ENCODE measurements at regions not wholly inside any gene's neighbourhood (a gene's known extent, or its start where the extent isn't known, plus 50 kb on each side); places are given as distances from the start of the nearest gene placed in this dataset.

DNA sequence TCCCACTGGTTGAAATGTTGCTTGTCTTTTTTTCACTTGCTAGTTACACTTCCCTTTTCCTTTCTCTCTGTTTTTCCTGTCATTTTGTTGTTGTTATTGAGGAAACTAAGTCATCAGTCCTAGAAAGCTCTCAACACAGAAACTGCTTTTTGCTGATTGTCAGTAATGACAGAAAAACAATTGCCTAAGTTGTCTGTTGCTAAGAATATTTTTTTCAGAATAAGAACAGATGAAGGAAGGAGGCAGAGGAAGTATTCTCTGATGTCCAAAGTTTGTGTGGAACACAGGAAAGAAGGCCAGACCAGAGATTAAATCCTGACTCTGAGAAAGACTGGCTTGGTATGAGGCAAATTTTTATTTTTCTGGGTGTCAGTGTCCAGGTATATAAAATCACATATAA is 163.3 kb downstream of the CASP12 start:
- Mint-ChIP-seq H3K27ac (no peak overlapping the region), H3K36me3 (ENCODE audit: low read depth) (no peaks in the 10 kb centered on the region), H3K27me3 (no peaks in the 10 kb centered on the region), H3K4me3 (no peak overlapping the region), H3K4me1 (peaks cover 9% of the 10 kb centered on the region), H3K9me3 (ENCODE audit: low read depth) (no peaks in the 10 kb centered on the region)
- ChIA-PET CTCF (interaction anchor here (1.5 kb wide), 1 partner anchor 138 kb away, joined by 3 read pairs; no protein-coding TSS in a partner anchor), POLR2A (no interaction called here)
- DNase-seq, result no peak
- intact Hi-C loops (cut with DNase I, micrococcal nuclease), result no loop called here
- ATAC-seq, result no peak

DNA sequence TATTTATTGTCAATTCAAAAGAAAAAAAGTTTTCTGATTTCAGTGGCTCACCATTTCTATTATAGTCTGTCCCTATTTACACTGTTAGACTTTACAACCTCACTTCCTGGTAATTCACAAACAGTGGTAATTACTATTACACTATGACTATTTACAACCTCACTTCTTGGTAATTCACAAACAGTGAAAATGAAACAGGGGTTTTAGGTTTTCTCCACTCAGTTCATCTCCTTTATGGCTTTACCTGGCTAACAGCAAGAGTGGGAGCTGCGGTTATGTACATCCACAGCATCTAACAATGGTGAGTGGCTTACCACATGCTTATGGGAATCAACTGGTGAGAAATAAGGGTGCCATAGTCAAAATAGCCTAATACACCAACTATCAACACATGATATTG is 166.4 kb downstream of the CASP12 start:
- Mint-ChIP-seq H3K9me3 (ENCODE audit: low read depth) (peaks cover 1% of the 10 kb centered on the region), H3K4me1 (peaks cover 5% of the 10 kb centered on the region), H3K27ac (no peak overlapping the region), H3K27me3 (no peaks in the 10 kb centered on the region), H3K4me3 (no peak overlapping the region), H3K36me3 (ENCODE audit: low read depth) (no peaks in the 10 kb centered on the region)
- ATAC-seq (peak; percentile 58), DNase-seq (peak; percentile 7)
- intact Hi-C loops (cut with DNase I, micrococcal nuclease), result no loop called here
- ChIA-PET CTCF (no interaction called here), POLR2A (no interaction called here)

GRCh38 chr11:104728927-104729326 is 169.3 kb downstream of the CASP12 start:
- POLR2A ChIA-PET, result no interaction called here
- no peak overlapping the region for H3K4me3 Mint-ChIP-seq
- intact Hi-C loops (cut with DNase I, micrococcal nuclease), result no loop called here

GRCh38 chr11:104727768-104728167 is 170.5 kb downstream of the CASP12 start:
- ChIA-PET POLR2A (no interaction called here), CTCF (interaction anchor here (1.0 to 1.3 kb wide), 2 partner anchors 11 to 13 kb away, joined by 3 read pairs; no protein-coding TSS in a partner anchor)
- H3K4me3 Mint-ChIP-seq, result no peak overlapping the region
- H3K4me1 Mint-ChIP-seq, result peaks cover 7% of the 10 kb centered on the region
- H3K36me3 Mint-ChIP-seq (ENCODE audit: low read depth), result no peaks in the 10 kb centered on the region
- H3K9me3 Mint-ChIP-seq (ENCODE audit: low read depth), result peaks cover 8% of the 10 kb centered on the region
- H3K27ac Mint-ChIP-seq, result no peak overlapping the region
- intact Hi-C loops (cut with DNase I, micrococcal nuclease), result no loop called here
- ATAC-seq (no peak), DNase-seq (no peak)
- no peaks in the 10 kb centered on the region for H3K27me3 Mint-ChIP-seq

More at GRCh38 chr11:104728927-104729326, 169.3 kb downstream of the CASP12 start:
- peaks cover 7% of the 10 kb centered on the region for H3K4me1 Mint-ChIP-seq
- H3K9me3 Mint-ChIP-seq (ENCODE audit: low read depth), result peaks cover 1% of the 10 kb centered on the region
- H3K36me3 Mint-ChIP-seq (ENCODE audit: low read depth), result no peaks in the 10 kb centered on the region
- CTCF ChIA-PET, result interaction anchor here (1.2 to 1.3 kb wide), 2 partner anchors 15 to 42 kb away, joined by 3 read pairs; no protein-coding TSS in a partner anchor
- no peak overlapping the region for H3K27ac Mint-ChIP-seq
- no peaks in the 10 kb centered on the region for H3K27me3 Mint-ChIP-seq
- DNase-seq (no peak), ATAC-seq (no peak)

DNA sequence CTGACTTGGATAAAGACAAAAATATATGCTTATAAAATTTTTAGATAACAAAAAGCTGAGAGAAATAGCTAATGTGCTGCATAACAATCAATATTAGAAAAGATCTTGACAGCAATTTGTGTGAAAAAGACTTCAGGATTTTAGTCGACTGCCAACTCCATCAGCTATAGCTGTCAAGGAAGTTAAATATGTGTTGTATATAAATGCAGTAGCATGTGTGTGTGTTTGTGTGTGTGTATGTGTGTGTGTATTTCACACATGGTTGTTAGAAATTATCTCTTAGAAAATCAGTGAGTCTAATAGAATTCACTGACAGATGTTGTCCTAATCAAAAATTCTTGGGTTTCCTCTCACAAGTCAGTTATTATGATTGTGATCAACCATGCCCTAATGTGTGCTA is 171.2 kb downstream of the CASP12 start:
- DNase-seq, result no peak
- CTCF ChIA-PET, result interaction anchor here (0.8 to 0.9 kb wide), 2 partner anchors 19 to 45 kb away, joined by 3 read pairs; no protein-coding TSS in a partner anchor

GRCh38 chr11:104725796-104726408 is 172.4 kb downstream of the CASP12 start:
- peaks cover 2% of the 10 kb centered on the region for H3K4me1 Mint-ChIP-seq
- H3K27ac Mint-ChIP-seq, result no peak overlapping the region
- ChIA-PET CTCF (no interaction called here), POLR2A (no interaction called here)
- H3K9me3 Mint-ChIP-seq (ENCODE audit: low read depth), result peaks cover 8% of the 10 kb centered on the region
- ATAC-seq (no peak), DNase-seq (no peak)
- intact Hi-C loops (cut with DNase I, micrococcal nuclease), result no loop called here
- no peak overlapping the region for H3K4me3 Mint-ChIP-seq
- H3K27me3 Mint-ChIP-seq, result no peaks in the 10 kb centered on the region
- H3K36me3 Mint-ChIP-seq (ENCODE audit: low read depth), result no peaks in the 10 kb centered on the region

More for the DNA sequence above, 171.2 kb downstream of the CASP12 start:
- Mint-ChIP-seq H3K27ac (no peak overlapping the region), H3K9me3 (ENCODE audit: low read depth) (peaks cover 8% of the 10 kb centered on the region), H3K4me1 (peaks cover 5% of the 10 kb centered on the region), H3K27me3 (no peaks in the 10 kb centered on the region), H3K4me3 (no peak overlapping the region), H3K36me3 (ENCODE audit: low read depth) (no peaks in the 10 kb centered on the region)
- ATAC-seq, result no peak
- intact Hi-C loops (cut with DNase I, micrococcal nuclease), result no loop called here
- POLR2A ChIA-PET, result no interaction called here

GRCh38 chr11:104713401-104713800 is 184.9 kb downstream of the CASP12 start:
- ChIA-PET POLR2A (no interaction called here), CTCF (interaction anchor here (1.5 kb wide), 1 partner anchor 100 kb away, joined by 4 read pairs; no protein-coding TSS in a partner anchor)
- no peak for ATAC-seq
- Mint-ChIP-seq H3K9me3 (ENCODE audit: low read depth) (no peaks in the 10 kb centered on the region), H3K36me3 (ENCODE audit: low read depth) (no peaks in the 10 kb centered on the region), H3K4me1 (peaks cover 9% of the 10 kb centered on the region), H3K27ac (no peak overlapping the region), H3K27me3 (no peaks in the 10 kb centered on the region), H3K4me3 (no peak overlapping the region)
- DNase-seq, result no peak
- intact Hi-C loops (cut with DNase I, micrococcal nuclease), result no loop called here

GRCh38 chr11:104705490-104706190 is 192.6 kb downstream of the CASP12 start:
- intact Hi-C loops (cut with DNase I, micrococcal nuclease), result loop anchor here (1.0 to 10.0 kb wide), 11 partner anchors 48 to 1369 kb away; partner anchors contain the start of genes AASDHPPT (in 1 of the 2), CASP4 (in 1 of the 2) and KBTBD3 (in 1 of the 2)
- Mint-ChIP-seq H3K9me3 (ENCODE audit: low read depth) (peaks cover 5% of the 10 kb centered on the region), H3K4me1 (peaks cover 52% of the 10 kb centered on the region), H3K36me3 (ENCODE audit: low read depth) (peaks cover 2% of the 10 kb centered on the region), H3K4me3 (peak overlapping the region; percentile 58), H3K27ac (peak overlapping the region; percentile 75), H3K27me3 (no peaks in the 10 kb centered on the region)
- DNase-seq (peak; percentile 83), ATAC-seq (peak; percentile 93)
- ChIA-PET POLR2A (interaction anchor here (0.6 to 1.0 kb wide), 2 partner anchors 77 to 82 kb away, joined by 3 to 4 read pairs; no protein-coding TSS in a partner anchor), CTCF (no interaction called here)

DNA sequence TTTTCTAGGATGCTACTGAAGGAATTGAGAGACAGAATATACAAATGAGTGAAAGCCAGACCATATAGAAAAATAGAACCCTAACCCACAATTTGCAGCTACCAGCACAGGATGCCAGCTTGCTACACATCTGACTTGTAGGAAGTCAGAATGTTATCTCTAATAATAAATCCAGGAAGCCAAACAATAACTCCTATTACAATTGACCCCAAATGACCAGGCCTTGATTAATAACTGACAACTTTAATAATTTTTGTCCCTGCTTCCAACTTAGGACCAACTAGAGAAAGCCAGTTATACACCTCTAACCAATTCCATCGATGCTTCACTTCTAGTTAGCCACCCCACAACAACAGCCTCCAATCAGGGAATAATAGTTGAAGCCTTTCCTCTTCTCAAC is 193.4 kb downstream of the CASP12 start:
- DNase-seq (no peak), ATAC-seq (no peak)
- H3K27me3 Mint-ChIP-seq, result no peaks in the 10 kb centered on the region
- intact Hi-C loops (cut with DNase I, micrococcal nuclease), result loop anchor here (1.0 to 10.0 kb wide), 10 partner anchors 48 to 1370 kb away; partner anchors contain the start of genes AASDHPPT (in 1 of the 2) and KBTBD3 (in 1 of the 2)
- peaks cover 2% of the 10 kb centered on the region for H3K36me3 Mint-ChIP-seq (ENCODE audit: low read depth)
- ChIA-PET CTCF (no interaction called here), POLR2A (no interaction called here)
- no peak overlapping the region for H3K4me3 Mint-ChIP-seq
- H3K27ac Mint-ChIP-seq, result peak overlapping the region; percentile 75
- H3K9me3 Mint-ChIP-seq (ENCODE audit: low read depth), result peaks cover 5% of the 10 kb centered on the region
- H3K4me1 Mint-ChIP-seq, result peaks cover 55% of the 10 kb centered on the region

DNA sequence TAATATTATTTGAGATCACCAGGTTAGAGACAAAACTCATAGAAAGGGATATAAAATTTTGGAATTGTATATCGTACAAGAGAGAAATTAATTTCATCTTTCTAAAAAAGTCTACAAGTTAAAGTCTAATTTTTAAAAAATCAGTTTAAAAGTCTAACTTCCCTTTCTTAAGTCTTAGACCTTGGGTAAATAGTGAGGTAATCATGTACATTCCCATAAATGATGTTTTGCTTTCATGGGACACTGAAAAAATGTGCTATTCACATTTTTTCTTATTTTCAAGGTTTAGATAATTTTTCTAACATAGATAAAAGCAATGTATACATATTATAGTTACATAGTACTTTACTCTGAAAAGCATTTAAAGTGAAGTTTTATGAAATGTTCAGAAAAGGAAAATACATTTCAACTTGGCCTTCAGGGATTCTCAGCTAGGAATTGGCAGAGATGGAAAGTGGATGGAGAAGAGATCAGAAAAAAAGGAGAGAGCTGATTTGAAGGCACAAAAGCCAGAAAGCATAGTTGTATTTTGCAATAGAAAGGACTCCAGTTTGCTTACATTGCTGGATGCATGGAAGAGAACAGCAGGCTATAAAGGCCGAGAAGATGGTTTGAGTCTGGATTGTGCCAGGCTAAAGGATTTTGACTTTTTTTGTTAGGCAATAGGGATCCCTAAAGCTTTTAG is 194.0 kb downstream of the CASP12 start:
- CTCF ChIA-PET, result no interaction called here
- POLR2A ChIA-PET, result no interaction called here

GRCh38 chr11:104700609-104701008 is 197.7 kb downstream of the CASP12 start:
- CTCF ChIA-PET, result no interaction called here
- no peak overlapping the region for H3K4me3 Mint-ChIP-seq
- intact Hi-C loops (cut with DNase I, micrococcal nuclease), result loop anchor here in 1 of 2 experiments (10.0 kb wide), 2 partner anchors 214 to 1374 kb away; partner anchors contain the start of genes AASDHPPT and KBTBD3

More for the DNA sequence above, 194.0 kb downstream of the CASP12 start:
- no peak overlapping the region for H3K4me3 Mint-ChIP-seq
- peaks cover 5% of the 10 kb centered on the region for H3K9me3 Mint-ChIP-seq (ENCODE audit: low read depth)
- DNase-seq (no peak), ATAC-seq (no peak)
- H3K27me3 Mint-ChIP-seq, result no peaks in the 10 kb centered on the region
- H3K36me3 Mint-ChIP-seq (ENCODE audit: low read depth), result peaks cover 2% of the 10 kb centered on the region
- peak overlapping the region; percentile 75 for H3K27ac Mint-ChIP-seq
- peaks cover 54% of the 10 kb centered on the region for H3K4me1 Mint-ChIP-seq
- intact Hi-C loops (cut with DNase I, micrococcal nuclease), result loop anchor here (2.0 to 10.0 kb wide), 5 partner anchors 47 to 1371 kb away; partner anchors contain the start of genes AASDHPPT (in 1 of the 2) and KBTBD3 (in 1 of the 2)

More at GRCh38 chr11:104700609-104701008, 197.7 kb downstream of the CASP12 start:
- Mint-ChIP-seq H3K36me3 (ENCODE audit: low read depth) (no peaks in the 10 kb centered on the region), H3K27me3 (no peaks in the 10 kb centered on the region), H3K9me3 (ENCODE audit: low read depth) (no peaks in the 10 kb centered on the region), H3K4me1 (peaks cover 32% of the 10 kb centered on the region), H3K27ac (no peak overlapping the region)
- POLR2A ChIA-PET, result no interaction called here
- ATAC-seq (peak; percentile 55), DNase-seq (no peak)

Measured in activated CD4-positive, alpha-beta T cell treated with anti-CD3 and anti-CD28 coated beads for 36 hours (primary cell).